NCI-H1092 treated with DMSO at 0.1 percent for 48 hours (cell line): ENCODE measurements at regions not wholly inside any gene's neighbourhood (a gene's known extent, or its start where the extent isn't known, plus 50 kb on each side); places are given as distances from the start of the nearest gene placed in this dataset.
"Not testable (repeated sequence)": the region's sequence is repeated elsewhere in the genome, so short reads cannot be mapped to it uniquely, and the experiment has no call there.

Experiments
- DNase-seq: peaks from one replicate; lab custom pipeline; 2025; lab: John Stamatoyannopoulos, UW

DNA sequence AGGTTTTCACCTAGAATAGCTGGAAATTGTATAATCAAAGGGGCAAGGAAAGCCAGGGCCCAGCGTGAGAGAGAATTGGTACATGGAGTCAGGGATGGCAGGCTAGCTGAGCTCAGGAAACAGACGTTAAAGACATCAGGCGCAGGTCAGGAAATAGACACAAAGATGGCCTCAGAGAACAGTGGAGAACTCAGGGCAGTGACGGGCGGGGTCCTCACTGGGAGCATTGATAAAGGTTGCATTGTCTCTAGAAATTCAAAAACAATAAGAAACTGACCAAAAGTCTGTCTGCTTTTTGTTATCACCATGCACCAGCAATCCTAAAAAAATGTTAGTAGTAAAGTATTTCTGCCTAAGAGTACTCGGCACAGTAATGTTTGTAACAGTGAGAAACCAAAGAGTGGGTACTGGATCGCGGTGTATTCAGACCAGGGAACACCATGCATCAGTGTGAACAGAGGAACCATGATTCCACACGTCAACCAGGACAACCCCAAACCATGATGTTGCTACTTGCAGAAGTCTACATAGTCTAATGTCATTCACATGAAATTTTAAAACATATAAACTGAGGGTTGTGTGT is 81.9 kb upstream of the AUTS2 start:
- DNase-seq: no peak

- DNase-seq: no peak
Measured at GRCh38 chr7:69517985-69518704, 80.1 kb upstream of the AUTS2 start.

DNA sequence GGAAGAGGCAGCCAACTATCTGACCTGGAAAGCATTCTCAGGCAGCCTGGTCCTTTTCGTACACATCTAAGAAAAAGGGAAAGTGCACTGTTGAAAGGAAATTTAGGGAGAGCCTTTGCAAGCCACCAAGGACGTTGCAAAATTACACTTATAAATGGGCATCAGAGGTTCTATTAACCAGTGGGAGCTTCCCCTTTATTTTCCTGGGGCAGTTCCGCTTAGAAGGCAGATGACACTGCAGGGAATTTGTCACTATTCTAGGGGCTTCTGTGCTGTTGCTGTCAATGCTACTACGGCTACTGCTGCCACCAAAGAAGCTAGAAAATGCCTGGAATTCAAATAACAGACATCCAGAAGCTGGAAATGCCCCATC is 79.6 kb upstream of the AUTS2 start:
- no peak for DNase-seq

- no peak for DNase-seq
Measured at GRCh38 chr7:69526570-69526969, 71.7 kb upstream of the AUTS2 start.

DNA sequence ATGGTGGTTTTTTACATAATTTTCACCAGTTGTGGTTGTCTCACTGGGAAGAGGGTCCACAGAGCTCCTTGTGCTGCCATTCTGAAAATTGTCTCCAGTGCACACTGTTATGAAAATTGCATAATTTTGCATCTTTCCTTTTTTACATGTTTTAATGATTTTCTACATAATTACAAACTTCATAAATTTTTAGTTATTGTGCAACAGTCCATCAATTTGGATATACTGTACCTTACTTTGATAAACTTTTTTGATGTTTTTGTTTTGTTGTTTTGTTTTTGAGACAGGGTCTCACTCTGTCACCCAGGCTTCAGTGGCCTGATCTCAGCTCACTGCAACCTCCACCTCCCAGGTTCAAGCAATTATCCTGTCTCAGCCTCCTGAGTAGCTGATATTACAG is 70.6 kb upstream of the AUTS2 start:
- no peak for DNase-seq

GRCh38 chr7:69531050-69531449 is 67.2 kb upstream of the AUTS2 start:
- no peak for DNase-seq

DNA sequence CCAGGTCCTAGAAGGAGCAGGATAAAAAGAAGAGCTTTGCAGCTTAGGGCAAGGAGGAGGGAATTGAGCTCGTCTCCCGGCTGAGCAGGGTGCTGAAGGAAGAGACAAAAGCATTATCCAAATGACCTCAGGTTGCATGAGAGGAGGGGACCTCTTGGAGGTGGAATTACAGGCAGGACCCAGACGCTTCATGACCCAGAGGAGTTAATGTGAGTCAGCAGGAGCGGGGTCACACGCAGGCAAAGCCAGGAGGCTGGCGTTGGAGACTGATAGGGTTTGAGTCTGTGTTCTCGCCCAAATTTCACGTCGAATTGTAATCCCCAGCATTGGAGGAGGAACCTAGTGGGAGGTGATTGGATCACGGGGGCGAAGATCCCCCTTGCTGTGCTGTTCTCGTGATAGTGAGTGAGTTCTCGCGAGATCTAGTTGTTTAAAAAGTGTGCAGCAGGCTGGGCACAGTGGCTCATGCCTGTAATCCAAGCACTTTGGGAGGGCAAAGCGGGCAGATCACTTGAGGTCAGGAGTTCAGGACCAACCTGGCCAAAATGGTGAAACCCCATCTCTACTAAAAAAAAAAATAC is 63.7 kb upstream of the AUTS2 start:
- no peak for DNase-seq

- DNase-seq: no peak
Measured at GRCh38 chr7:69537691-69538090, 60.6 kb upstream of the AUTS2 start.

GRCh38 chr7:69539531-69539930 is 58.7 kb upstream of the AUTS2 start:
- DNase-seq: no peak

DNA sequence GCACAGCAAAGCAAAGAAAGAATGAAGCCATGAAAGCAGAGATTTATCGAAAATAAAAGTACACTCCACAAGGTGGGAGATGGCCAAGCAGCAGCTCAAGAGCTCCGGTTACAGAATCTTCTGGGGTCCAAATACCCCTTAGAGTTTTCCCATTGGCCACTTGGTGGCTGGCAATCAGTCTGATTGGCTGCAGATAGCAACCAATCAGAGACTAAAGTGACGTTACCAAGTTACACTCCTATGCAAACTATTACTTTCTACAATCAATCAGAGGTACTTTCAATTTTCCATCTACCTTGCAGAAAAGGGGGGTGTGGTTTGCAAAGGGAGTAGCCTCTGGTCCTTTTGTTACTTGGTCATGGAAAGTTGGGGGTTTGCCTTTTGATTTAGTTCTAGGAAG is 58.0 kb upstream of the AUTS2 start:
- DNase-seq: no peak

GRCh38 chr7:69541779-69542432 is 56.4 kb upstream of the AUTS2 start:
- DNase-seq: not testable (repeated sequence)

DNA sequence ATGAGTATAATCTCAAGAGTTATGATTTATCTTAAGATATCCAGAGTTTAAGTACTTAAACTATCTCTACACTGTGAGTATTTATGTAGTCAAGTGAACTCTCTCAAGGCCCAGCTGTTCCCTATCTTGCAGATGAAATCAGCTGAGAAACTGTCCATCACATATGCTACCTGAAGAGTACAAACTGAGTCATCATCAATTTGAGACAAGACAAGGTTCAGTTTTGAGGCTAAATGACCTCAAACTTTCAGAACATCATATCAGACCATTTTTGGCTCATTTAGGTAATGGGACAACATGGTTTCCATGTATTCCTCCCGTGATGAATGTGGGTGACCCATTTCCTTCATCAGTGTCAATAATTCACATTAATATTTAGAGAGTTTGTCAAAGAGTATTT is 53.1 kb upstream of the AUTS2 start:
- DNase-seq: no peak
